ENCODE measurements at regions not wholly inside any gene's neighbourhood (a gene's known extent, or its start where the extent isn't known, plus 50 kb on each side); places are given as distances from the start of the nearest gene placed in this dataset.

GRCh38 chr20:53809217-53809616 lies 215.6 kb upstream of the ZNF217 start:
- no peaks in the 10 kb centered on the region for H3K36me3 ChIP-seq (ENCODE audit: control insufficient read depth, insufficient read depth, low read length)
- H2AK5ac ChIP-seq (ENCODE audit: low read depth, low read length): peak overlapping the region; percentile 64; the same call in 1 of the 2 replicates
- in situ Hi-C loops (cut with MboI; ENCODE audit: low sequenced_read_pairs): no loop called here
- no peak overlapping the region for H3K9ac ChIP-seq (ENCODE audit: low read depth, low read length)
- H2AFZ ChIP-seq (replicated peaks; ENCODE audit: low read length, poor library complexity): peak overlapping the region; percentile 16
- H3K27ac ChIP-seq (ENCODE audit: insufficient read depth, low read length): no peak overlapping the region
- H3K4me2 ChIP-seq (ENCODE audit: low read depth, low read length): no peak overlapping the region
- no peak overlapping the region for H3K4ac ChIP-seq (ENCODE audit: low read depth, low read length)
- H3K18ac ChIP-seq (ENCODE audit: low read depth, low read length): no peak overlapping the region
- H3K9me3 ChIP-seq (ENCODE audit: control insufficient read depth, insufficient read depth, low read length): no peaks in the 10 kb centered on the region
- H4K20me1 ChIP-seq (ENCODE audit: insufficient read depth, low read length): no peaks in the 10 kb centered on the region
- ATAC-seq (ENCODE audit: low read depth) (no peak), DNase-seq (no peak)
- no peak overlapping the region for H3K4me3 ChIP-seq (ENCODE audit: insufficient read depth, low read depth, low read length)
- 0 out of 2 replicates have a peak overlapping the region, but pooled peaks have one; percentile 2 for H4K91ac ChIP-seq (ENCODE audit: insufficient read depth, low read depth, low read length)
- H2BK120ac ChIP-seq (ENCODE audit: low read depth, low read length): 0 out of 2 replicates have a peak overlapping the region, but pooled peaks have one; percentile 27
- no peak overlapping the region for H3K56ac ChIP-seq (ENCODE audit: extremely low read depth, insufficient read depth, low read length)
- H4K5ac ChIP-seq (ENCODE audit: low read depth, low read length): no peak overlapping the region
- H2BK20ac ChIP-seq (ENCODE audit: low read depth, low read length): no peak overlapping the region
- no CpG with 5 or more reads among the region's 2 CpGs for WGBS, 2 experiments (ENCODE audit: extremely low coverage in 2 of 2, insufficient read length in 1 of 2)
- H3K79me1 ChIP-seq (ENCODE audit: low read depth in 1 of 2, low read length in 2 of 2): peaks cover 0 to 4% of the 10 kb centered on the region in 2 experiments; a peak in 1 of 4 replicates
- no TSS peak for BruUV-seq (replicated peaks)
- no peak overlapping the region for H3K14ac ChIP-seq (replicated peaks; ENCODE audit: low read depth, low read length)
- H3K9me1 ChIP-seq (ENCODE audit: insufficient read depth, low read length): peaks cover 8% of the 10 kb centered on the region; the same call in 1 of the 2 replicates
- TF ChIP-seq RCOR1 (IDR thresholded peaks at IDR 0.05; ENCODE audit: insufficient replicate concordance, low read length) (no peak), RFX5 (IDR thresholded peaks at IDR 0.05; ENCODE audit: low read depth, low read length) (no peak), ELK1 (IDR thresholded peaks at IDR 0.05; ENCODE audit: borderline replicate concordance, low read depth, low read length) (no peak), MAZ (IDR thresholded peaks at IDR 0.05; ENCODE audit: borderline replicate concordance, low read depth, low read length) (no peak), NFE2L2 (IDR thresholded peaks at IDR 0.05; ENCODE audit: low read depth, low read length) (no peak), CEBPB (IDR thresholded peaks at IDR 0.05; ENCODE audit: low read depth, low read length) (no peak), SMC3 (IDR thresholded peaks at IDR 0.05; ENCODE audit: low read depth, low read length) (no peak), USF2 (IDR thresholded peaks at IDR 0.05; ENCODE audit: low read depth, low read length) (no peak), CHD1 (IDR thresholded peaks at IDR 0.05; ENCODE audit: low read depth, low read length) (no peak), RAD21 (IDR thresholded peaks at IDR 0.05; ENCODE audit: low read length) (no peak)
- peaks cover 12% of the 10 kb centered on the region for H3K4me1 ChIP-seq (ENCODE audit: control insufficient read depth, insufficient read depth, low read length)
- no peak overlapping the region; the same call in 2 of the 3 replicates for H2BK15ac ChIP-seq (ENCODE audit: low read depth, low read length)
- intact Hi-C loops (cut with micrococcal nuclease): no loop called here
- H4K8ac ChIP-seq (ENCODE audit: low read depth in 2 of 2, low read length in 2 of 2): 0 out of 4 replicates have a peak overlapping the region, but pooled peaks of 1 of the 2 experiments have one; percentile 6
- H3K27me3 ChIP-seq (ENCODE audit: control insufficient read depth, insufficient read depth, low read length): no peaks in the 10 kb centered on the region
- POLR2A ChIA-PET (ENCODE audit: unreplicated experiment): no interaction called here
- H2AK9ac ChIP-seq (replicated peaks; ENCODE audit: low read depth, low read length, poor library complexity): no peak overlapping the region
- dilution Hi-C loops (cut with HindIII; ENCODE audit: low sequenced_read_pairs, unreplicated experiment): no loop called here
- CTCF ChIA-PET: no interaction called here
- H2BK5ac ChIP-seq (ENCODE audit: low read depth, low read length, poor library complexity, severe bottlenecking): no peak overlapping the region
- no peak overlapping the region for H3K23ac ChIP-seq (ENCODE audit: low read depth, low read length)

Measured in IMR-90 (cell line).